HEK293 (cell line): ENCODE measurements at regions not wholly inside any gene's neighbourhood (a gene's known extent, or its start where the extent isn't known, plus 50 kb on each side); places are given as distances from the start of the nearest gene placed in this dataset.

ENCODE experiments used
- CTCF ChIA-PET: fragments of 350-600 bp; formaldehyde crosslinking; extraction: SDS; loops from one replicate; lab custom pipeline; 2021; ENCODE audit warnings: antibody characterized with exemption; lab: Yijun Ruan, JAX
- POLR2A ChIA-PET: fragments of 300-600 bp; formaldehyde crosslinking; extraction: SDS; loops from one replicate; lab custom pipeline; 2020; ENCODE audit warnings: antibody characterized with exemption, inconsistent platforms; lab: Yijun Ruan, JAX
- H3K27ac ChIP-seq: fragments of 200-500 bp; sonication (Bioruptor generic); 2 replicates; pipeline ENCODE4 v1.5.1; 2014; ENCODE audit warnings: low read depth, low read length, control low read depth, inconsistent platforms; ENCODE audit errors: extremely low read depth
- H3K36me3 ChIP-seq, 2 experiments: fragments of 200-500 bp in 1 of 2; sonication (Bioruptor generic) in 1 of 2; 1 replicate in 1 of 2; 2 replicates in 1 of 2; pipeline ENCODE4 v1.5.1; 2014 to 2017; ENCODE audit warnings: inconsistent platforms in 2 of 2, low read length in 2 of 2; ENCODE audit not compliant: control insufficient read depth in 2 of 2, insufficient read depth in 1 of 2
- H3K4me1 ChIP-seq: fragments of 200-500 bp; sonication (Bioruptor generic); 2 replicates; pipeline ENCODE4 v1.5.1; 2014; ENCODE audit warnings: mild to moderate bottlenecking, low read length, inconsistent platforms; ENCODE audit not compliant: control insufficient read depth, insufficient read depth
- H3K4me3 ChIP-seq: 2 replicates; pipeline ENCODE4 v1.5.1; 2011; ENCODE audit warnings: low read depth, mild to moderate bottlenecking, control low read depth, low read length, moderate library complexity
- H3K9me3 ChIP-seq: fragments of 200-500 bp; sonication (Bioruptor generic); 2 replicates; pipeline ENCODE4 v1.5.1; 2014; ENCODE audit warnings: low read depth, low read length, inconsistent platforms; ENCODE audit not compliant: control insufficient read depth, insufficient read depth
- GLI4 ChIP-seq: fragments of 450-650 bp; formaldehyde crosslinking; IDR thresholded peaks from 2 replicates; pipeline ENCODE4 v1.5.1; 2016; ENCODE audit warnings: missing biosample characterization, missing genetic modification characterization
- KLF8 ChIP-seq: fragments of 450-650 bp; formaldehyde crosslinking; IDR thresholded peaks from 2 replicates; pipeline ENCODE4 v1.5.1; 2016; ENCODE audit warnings: missing biosample characterization, missing genetic modification characterization
- PRDM4 ChIP-seq: fragments of 450-650 bp; formaldehyde crosslinking; IDR thresholded peaks from 2 replicates; pipeline ENCODE4 v1.5.1; 2017; ENCODE audit warnings: missing biosample characterization, missing genetic modification characterization
- REST ChIP-seq: fragments of 450-650 bp; formaldehyde crosslinking; IDR thresholded peaks from 2 replicates; pipeline ENCODE4 v1.5.1; 2016; ENCODE audit warnings: missing biosample characterization, missing genetic modification characterization
- ZFP37 ChIP-seq: fragments of 450-650 bp; formaldehyde crosslinking; IDR thresholded peaks from 2 replicates; pipeline ENCODE4 v1.5.1; 2016; ENCODE audit warnings: missing biosample characterization, missing genetic modification characterization
- ZNF146 ChIP-seq: fragments of 450-650 bp; formaldehyde crosslinking; IDR thresholded peaks from 2 replicates; pipeline ENCODE4 v1.5.1; 2016; ENCODE audit warnings: missing biosample characterization, missing genetic modification characterization
- ZNF202 ChIP-seq: fragments of 450-650 bp; formaldehyde crosslinking; IDR thresholded peaks from 2 replicates; pipeline ENCODE4 v1.5.1; 2016; ENCODE audit warnings: missing biosample characterization, missing genetic modification characterization, borderline replicate concordance
- ZNF394 ChIP-seq: fragments of 450-650 bp; formaldehyde crosslinking; IDR thresholded peaks from 2 replicates; pipeline ENCODE4 v1.5.1; 2016; ENCODE audit warnings: missing biosample characterization, missing genetic modification characterization, mild to moderate bottlenecking, moderate library complexity, borderline replicate concordance
- ZNF398 ChIP-seq: fragments of 450-650 bp; formaldehyde crosslinking; IDR thresholded peaks from 2 replicates; pipeline ENCODE4 v1.5.1; 2017; ENCODE audit warnings: missing biosample characterization, missing genetic modification characterization
- ZNF426 ChIP-seq: fragments of 450-650 bp; formaldehyde crosslinking; IDR thresholded peaks from 2 replicates; pipeline ENCODE4 v1.5.1; 2017; ENCODE audit warnings: missing biosample characterization, missing genetic modification characterization, mild to moderate bottlenecking, inconsistent platforms, moderate library complexity
- ZNF433 ChIP-seq: fragments of 450-650 bp; formaldehyde crosslinking; IDR thresholded peaks from 2 replicates; pipeline ENCODE4 v1.5.1; 2016; ENCODE audit warnings: missing biosample characterization, missing genetic modification characterization, low read depth
- ZNF449 ChIP-seq: fragments of 450-650 bp; formaldehyde crosslinking; IDR thresholded peaks from 2 replicates; pipeline ENCODE4 v1.5.1; 2017; ENCODE audit warnings: missing biosample characterization, mild to moderate bottlenecking, missing genetic modification characterization, moderate library complexity
- ZNF48 ChIP-seq: fragments of 450-650 bp; formaldehyde crosslinking; IDR thresholded peaks from 2 replicates; pipeline ENCODE4 v1.5.1; 2016; ENCODE audit warnings: missing biosample characterization, missing genetic modification characterization
- ZNF513 ChIP-seq: fragments of 450-650 bp; IDR thresholded peaks from 2 replicates; pipeline ENCODE4 v1.5.1; 2018; ENCODE audit warnings: missing biosample characterization, missing genetic modification characterization
- ZNF530 ChIP-seq: fragments of 450-650 bp; formaldehyde crosslinking; IDR thresholded peaks from 2 replicates; pipeline ENCODE4 v1.5.1; 2016; ENCODE audit warnings: low read depth, missing biosample characterization, missing genetic modification characterization
- ZNF585B ChIP-seq: fragments of 450-650 bp; formaldehyde crosslinking; IDR thresholded peaks from 2 replicates; pipeline ENCODE4 v1.5.1; 2016; ENCODE audit warnings: missing biosample characterization, missing genetic modification characterization
- ZNF621 ChIP-seq: fragments of 450-650 bp; formaldehyde crosslinking; IDR thresholded peaks from 2 replicates; pipeline ENCODE4 v1.5.1; 2017; ENCODE audit warnings: missing biosample characterization, missing genetic modification characterization
- ZNF626 ChIP-seq: fragments of 450-650 bp; sonication (Bioruptor Pico); formaldehyde crosslinking; IDR thresholded peaks from 2 replicates; pipeline ENCODE4 v1.5.1; 2018; ENCODE audit warnings: missing biosample characterization, missing genetic modification characterization, inconsistent platforms
- ZNF639 ChIP-seq: fragments of 450-650 bp; formaldehyde crosslinking; IDR thresholded peaks from 2 replicates; pipeline ENCODE4 v1.5.1; 2016; ENCODE audit warnings: missing biosample characterization, missing genetic modification characterization
- ZNF747 ChIP-seq: fragments of 450-650 bp; formaldehyde crosslinking; IDR thresholded peaks from 2 replicates; pipeline ENCODE4 v1.5.1; 2016; ENCODE audit warnings: missing biosample characterization, missing genetic modification characterization
- ZNF837 ChIP-seq: fragments of 450-650 bp; formaldehyde crosslinking; IDR thresholded peaks from 2 replicates; pipeline ENCODE4 v1.5.1; 2016; ENCODE audit warnings: missing biosample characterization, missing genetic modification characterization

- TF ChIP-seq ZNF202 (tag by site-specific recombination) (no peak), ZNF146 (tag by site-specific recombination) (no peak), ZNF449 (tag by site-specific recombination) (no peak), ZNF585B (no peak), ZNF837 (tag by site-specific recombination) (no peak), ZNF433 (tag by site-specific recombination) (no peak), KLF8 (no peak)
Observed at GRCh38 chr11:81000735-81001134, 1559.9 kb upstream of the TENM4 start (continued).

- Histone ChIP-seq H3K4me3 (no peak overlapping the region), H3K4me1 (no peaks in the 10 kb centered on the region), H3K36me3 (no peaks in the 10 kb centered on the region), H3K9me3 (no peaks in the 10 kb centered on the region), H3K27ac (no peak overlapping the region)
- ChIA-PET POLR2A (no interaction called here), CTCF (interaction anchor here (0.6 kb wide), 2 partner anchors 13 to 87 kb away, joined by 3 read pairs; no protein-coding TSS in a partner anchor)
- TF ChIP-seq ZNF513 (no peak), ZNF639 (no peak), ZNF426 (no peak), ZNF626 (tag by site-specific recombination) (no peak), ZNF394 (tag by site-specific recombination) (no peak), ZNF530 (tag by site-specific recombination) (no peak), ZNF621 (tag by site-specific recombination) (no peak), PRDM4 (tag by site-specific recombination) (no peak), ZNF48 (tag by site-specific recombination) (no peak), GLI4 (no peak)
Observed at GRCh38 chr11:81000334-81000733, 1559.5 kb upstream of the TENM4 start.

GRCh38 chr11:80995523-80995922 lies 1554.7 kb upstream of the TENM4 start:
- ChIA-PET POLR2A (no interaction called here), CTCF (no interaction called here)
- no peak overlapping the region for H3K27ac ChIP-seq
- H3K9me3 ChIP-seq, result no peaks in the 10 kb centered on the region
- H3K36me3 ChIP-seq, result no peaks in the 10 kb centered on the region
- no peaks in the 10 kb centered on the region for H3K4me1 ChIP-seq
- H3K4me3 ChIP-seq, result no peak overlapping the region
- no peak for TF ChIP-seq REST
- TF ChIP-seq ZNF747, result no peak
- TF ChIP-seq ZNF398 (tag by site-specific recombination), result no peak
- no peak for TF ChIP-seq ZFP37
- no peak for TF ChIP-seq ZNF621 (tag by site-specific recombination)
